ENCODE measurements at regions not wholly inside any gene's neighbourhood (a gene's known extent, or its start where the extent isn't known, plus 50 kb on each side); places are given as distances from the start of the nearest gene placed in this dataset.

DNA sequence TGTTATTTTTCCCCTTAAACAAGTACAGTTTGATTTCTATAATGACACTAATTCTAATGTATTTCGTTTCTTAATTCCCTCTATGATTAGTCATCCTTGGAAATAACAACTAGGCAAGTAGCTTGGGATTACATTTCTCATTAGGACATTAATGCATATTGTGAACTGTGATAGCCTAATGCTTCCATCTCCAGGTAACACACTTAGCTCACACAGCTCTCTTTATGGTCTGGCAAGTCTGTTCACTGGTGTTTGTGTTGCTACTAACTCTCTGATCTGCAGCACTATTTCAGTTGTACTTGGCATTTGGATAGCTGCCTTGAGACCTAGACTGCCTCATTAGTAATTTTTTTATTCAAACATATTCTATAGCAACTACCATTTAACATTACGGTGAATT lies 853.2 kb downstream of the SORCS3 start:
- no peak for TF ChIP-seq POLR2A (IDR thresholded peaks at IDR 0.05)
- TF ChIP-seq, protein P1, sequence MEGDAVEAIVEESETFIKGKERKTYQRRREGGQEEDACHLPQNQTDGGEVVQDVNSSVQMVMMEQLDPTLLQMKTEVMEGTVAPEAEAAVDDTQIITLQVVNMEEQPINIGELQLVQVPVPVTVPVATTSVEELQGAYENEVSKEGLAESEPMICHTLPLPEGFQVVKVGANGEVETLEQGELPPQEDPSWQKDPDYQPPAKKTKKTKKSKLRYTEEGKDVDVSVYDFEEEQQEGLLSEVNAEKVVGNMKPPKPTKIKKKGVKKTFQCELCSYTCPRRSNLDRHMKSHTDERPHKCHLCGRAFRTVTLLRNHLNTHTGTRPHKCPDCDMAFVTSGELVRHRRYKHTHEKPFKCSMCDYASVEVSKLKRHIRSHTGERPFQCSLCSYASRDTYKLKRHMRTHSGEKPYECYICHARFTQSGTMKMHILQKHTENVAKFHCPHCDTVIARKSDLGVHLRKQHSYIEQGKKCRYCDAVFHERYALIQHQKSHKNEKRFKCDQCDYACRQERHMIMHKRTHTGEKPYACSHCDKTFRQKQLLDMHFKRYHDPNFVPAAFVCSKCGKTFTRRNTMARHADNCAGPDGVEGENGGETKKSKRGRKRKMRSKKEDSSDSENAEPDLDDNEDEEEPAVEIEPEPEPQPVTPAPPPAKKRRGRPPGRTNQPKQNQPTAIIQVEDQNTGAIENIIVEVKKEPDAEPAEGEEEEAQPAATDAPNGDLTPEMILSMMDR (IDR thresholded peaks at IDR 0.05), result no peak

Data from uterus (tissue), 2 donors.